GM12878 (cell line): ENCODE measurements at regions not wholly inside any gene's neighbourhood (a gene's known extent, or its start where the extent isn't known, plus 50 kb on each side); places are given as distances from the start of the nearest gene placed in this dataset.

Source experiments
- ATAC-seq: fragments of 200-7000 bp; cut with Tn5 transposase; 3 replicates; pipeline ENCODE4 v1.9.1; 2020; ENCODE audit warnings: mild to moderate bottlenecking, moderate library complexity
- BruUV-seq: library from RNA; stranded (reverse); fragments of 400-500 nt; replicated peaks from 2 replicates; lab custom pipeline; 2021; lab: Mats Ljungman, UMichigan
- CTCF ChIA-PET: fragments of 300-600 bp; sonication (Branson Sonifier 250); formaldehyde crosslinking; extraction: SDS; loops from one replicate; lab custom pipeline; 2021; ENCODE audit warnings: inconsistent platforms; lab: Yijun Ruan, JAX
- POLR2A ChIA-PET: fragments of 350-600 bp; formaldehyde crosslinking; extraction: SDS; loops from one replicate; lab custom pipeline; 2021; ENCODE audit warnings: inconsistent platforms; lab: Charles Lee
- RAD21 ChIA-PET: fragments of 300-600 bp; sonication (Branson Sonifier 250); formaldehyde crosslinking; loops from one replicate; lab custom pipeline; 2023; ENCODE audit warnings: antibody characterized with exemption; ENCODE audit not compliant: unreplicated experiment; lab: Charles Lee
- SMC1A ChIA-PET: fragments of 300-600 bp; sonication (Branson Sonifier 250); formaldehyde crosslinking; loops from one replicate; lab custom pipeline; 2023; ENCODE audit not compliant: unreplicated experiment, uncharacterized antibody; lab: Charles Lee
- DNase-seq: peaks from one replicate; pipeline ENCODE4 v3.0.0-alpha.2; 2011; ENCODE audit warnings: low read depth, low spot score
- FAIRE-seq: peaks from 3 replicates; lab custom pipeline; 2011; peaks lifted over from hg19 to GRCh38; lab: Jason Lieb, UNC
- H2AFZ ChIP-seq: 2 replicates; pipeline ENCODE4 v1.6.0; 2011; ENCODE audit warnings: low read depth, low read length, control low read depth; ENCODE audit not compliant: control insufficient read depth
- H3K27ac ChIP-seq: 2 replicates; pipeline ENCODE4 v1.5.1; 2011; ENCODE audit warnings: control low read depth; ENCODE audit not compliant: control insufficient read depth, insufficient read depth
- H3K27me3 ChIP-seq, 2 experiments: replicated peaks in 1 of 2; 2 replicates each; pipeline versions ENCODE4 v1.6.0 to v1.6.1; 2011; ENCODE audit warnings: low read length in 1 of 2; ENCODE audit not compliant: control insufficient read depth in 2 of 2, insufficient read depth in 2 of 2
- H3K36me3 ChIP-seq, 2 experiments: 2 replicates each; pipeline ENCODE4 v1.5.1; 2011; ENCODE audit warnings: low read length in 1 of 2; ENCODE audit not compliant: control insufficient read depth in 2 of 2, insufficient read depth in 2 of 2
- H3K4me1 ChIP-seq: 2 replicates; pipeline ENCODE4 v1.6.1; 2011; ENCODE audit warnings: mild to moderate bottlenecking, low read length, moderate library complexity, mixed read lengths; ENCODE audit not compliant: control insufficient read depth, insufficient read depth
- H3K4me2 ChIP-seq: 2 replicates; pipeline ENCODE4 v1.6.0; 2011; ENCODE audit warnings: control low read depth; ENCODE audit not compliant: control insufficient read depth, insufficient read depth
- H3K4me3 ChIP-seq: fragments of 200-600 bp; sonication (generic); 2 replicates; pipeline ENCODE4 v1.5.1; 2016
- H3K79me2 ChIP-seq: 2 replicates; pipeline ENCODE4 v1.6.0; 2011; ENCODE audit warnings: low read length; ENCODE audit not compliant: control insufficient read depth, insufficient read depth
- H3K9ac ChIP-seq: 2 replicates; pipeline ENCODE4 v1.8.0; 2011; ENCODE audit warnings: low read length, control low read depth, mixed read lengths; ENCODE audit not compliant: control insufficient read depth, insufficient read depth
- H3K9me3 ChIP-seq: replicated peaks from 3 replicates; pipeline ENCODE4 v1.5.1; 2011; ENCODE audit warnings: mild to moderate bottlenecking, low read length; ENCODE audit not compliant: control insufficient read depth, insufficient read depth
- H4K20me1 ChIP-seq: 2 replicates; pipeline ENCODE4 v1.6.0; 2011; ENCODE audit not compliant: control insufficient read depth, insufficient read depth
- CEBPB ChIP-seq, 2 experiments: fragments of 150-350 bp in 1 of 2; IDR thresholded peaks; 2 replicates each; pipeline ENCODE4 v1.6.1; 2012 to 2014; ENCODE audit warnings: low read depth in 2 of 2, low read length in 2 of 2, borderline replicate concordance in 1 of 2, inconsistent platforms in 1 of 2
- CREM ChIP-seq: IDR thresholded peaks from 2 replicates; pipeline ENCODE4 v1.6.1; 2014; ENCODE audit warnings: antibody characterized with exemption, low read depth
- MEF2B ChIP-seq: fragments of 450-650 bp; IDR thresholded peaks from 2 replicates; pipeline ENCODE4 v1.6.1; 2018; ENCODE audit warnings: mild to moderate bottlenecking, moderate library complexity; ENCODE audit not compliant: partially characterized antibody, poor library complexity, severe bottlenecking
- SKIL ChIP-seq: fragments of 450-650 bp; IDR thresholded peaks from 2 replicates; pipeline ENCODE4 v1.6.1; 2017; ENCODE audit warnings: mild to moderate bottlenecking, low read depth, inconsistent platforms; ENCODE audit not compliant: poor library complexity, severe bottlenecking
- ZZZ3 ChIP-seq: IDR thresholded peaks from 2 replicates; pipeline ENCODE4 v1.6.1; 2011; ENCODE audit warnings: low read depth; ENCODE audit not compliant: control insufficient read depth, insufficient read length
- WGBS: methylation state at CpG from one replicate; pipeline ENCODE4 v1.1.6; 2016; ENCODE audit warnings: low lambda C conversion rate; ENCODE audit not compliant: insufficient replicate concordance, insufficient coverage; ENCODE audit errors: missing lambda C conversion rate; 5-methylcytosine and 5-hydroxymethylcytosine counted together
- in situ Hi-C: fragments of 300-500 bp; cut with MboI; formaldehyde crosslinking; loops from 9 replicates; pipeline ENCODE4 v1.14.3; 2018; ENCODE audit warnings: mixed read lengths
- intact Hi-C: fragments of 100-400 bp; cut with micrococcal nuclease; formaldehyde crosslinking; loops from one replicate; pipeline ENCODE4 v1.14.2; 2022; ENCODE audit not compliant: unreplicated experiment

DNA sequence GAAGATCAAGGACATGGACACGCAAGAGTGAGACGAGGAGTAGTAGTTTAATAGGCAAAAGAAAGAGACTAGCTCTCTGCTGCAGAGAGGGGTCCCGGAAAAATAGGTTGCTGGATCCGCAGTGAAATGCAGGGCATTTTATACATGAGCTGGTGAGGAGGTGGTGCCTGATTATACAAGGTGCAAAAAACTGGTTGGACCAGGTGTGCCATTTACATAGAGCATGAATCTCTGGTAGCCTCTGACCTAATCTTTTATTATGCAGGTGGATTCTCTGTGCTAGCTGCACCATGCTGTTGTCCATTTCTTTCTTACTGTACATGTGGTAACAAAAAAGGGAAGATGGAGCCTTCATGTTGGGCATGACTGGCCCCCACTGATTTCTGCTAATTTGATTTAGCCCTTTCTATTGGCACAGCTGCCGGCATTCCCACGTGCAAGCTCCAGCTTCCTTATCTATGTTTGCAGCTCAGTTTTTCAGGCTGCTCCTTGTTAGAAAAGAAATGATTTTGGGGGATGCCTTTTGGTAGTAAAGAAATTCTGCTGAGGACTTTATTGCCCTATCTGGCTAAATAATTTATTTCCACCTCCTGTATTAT, 548.1 kb downstream of the BRINP3 start:
- intact Hi-C loops: no loop called here

More for the DNA sequence above, 548.1 kb downstream of the BRINP3 start:
- Histone ChIP-seq H3K4me2 (no peak overlapping the region), H3K27me3 (no peaks in the 10 kb centered on the region), H3K27ac (no peak overlapping the region), H2AFZ (no peak overlapping the region), H3K79me2 (no peaks in the 10 kb centered on the region), H3K36me3 (no peaks in the 10 kb centered on the region), H4K20me1 (no peaks in the 10 kb centered on the region), H3K9ac (no peak overlapping the region), H3K4me3 (no peak overlapping the region), H3K4me1 (no peaks in the 10 kb centered on the region)
- FAIRE-seq (no peak), ATAC-seq (no peak), DNase-seq (no peak)
- POLR2A ChIA-PET: no interaction called here
- WGBS: 18% methylated on average over 6 of the region's 6 CpGs
- no TSS peak for BruUV-seq
- TF ChIP-seq CREM (no peak), CEBPB (IDR thresholded peaks at IDR 0.05; ENCODE audit: borderline replicate concordance in 1 of 2, low read depth in 2 of 2, low read length in 2 of 2) (no peak), ZZZ3 (no peak), MEF2B (no peak), SKIL (no peak)
- TF ChIP-seq, all 136 proteins: peak for 0
- in situ Hi-C loops: no loop called here
- no peaks in the 10 kb centered on the region for H3K9me3 ChIP-seq
- ChIA-PET CTCF (no interaction called here), RAD21 (no interaction called here), SMC1A (interaction anchor here (0.8 kb wide), 1 partner anchor 523 kb away, joined by 3 read pairs; no protein-coding TSS in a partner anchor)
